COLO668 (cell line): ENCODE measurements at regions not wholly inside any gene's neighbourhood (a gene's known extent, or its start where the extent isn't known, plus 50 kb on each side); places are given as distances from the start of the nearest gene placed in this dataset.
A peak's percentile ranks its signal among the peaks of the same experiment; 100 is the strongest.
"Not testable (repeated sequence)": the region's sequence is repeated elsewhere in the genome, so short reads cannot be mapped to it uniquely, and the experiment has no call there.

Experiments used
- DNase-seq: peaks from one replicate; lab custom pipeline; 2025; ENCODE audit not compliant: unreplicated experiment; lab: John Stamatoyannopoulos, UW

GRCh38 chr15:35693886-35694285 lies 147.9 kb upstream of the DPH6 start:
- DNase-seq, result no peak

DNA sequence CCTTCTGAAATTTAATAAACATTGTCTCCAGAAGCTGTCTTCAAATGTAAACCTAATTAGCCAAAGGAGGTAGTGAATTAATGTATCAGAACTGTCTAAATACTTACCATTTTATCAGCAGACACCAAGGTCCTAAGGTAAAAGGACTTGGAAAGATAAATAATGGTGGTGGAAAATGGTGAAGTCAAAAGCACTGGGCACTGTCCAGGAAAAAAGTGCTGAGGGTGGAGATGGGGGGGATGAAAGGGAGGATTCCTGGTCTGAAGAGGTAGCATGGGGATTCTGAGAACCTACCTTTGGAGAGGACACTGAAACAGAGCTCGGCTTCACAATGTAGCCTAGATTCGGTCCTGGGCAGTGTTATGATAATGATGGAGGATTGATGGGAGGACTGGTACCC lies 149.0 kb upstream of the DPH6 start:
- DNase-seq, result no peak

GRCh38 chr15:35696767-35697231 lies 150.8 kb upstream of the DPH6 start:
- no peak for DNase-seq

- peak; percentile 47 for DNase-seq
Observed at GRCh38 chr15:35697549-35698299, 151.8 kb upstream of the DPH6 start.

GRCh38 chr15:35698331-35698730 lies 152.4 kb upstream of the DPH6 start:
- DNase-seq, result no peak

DNA sequence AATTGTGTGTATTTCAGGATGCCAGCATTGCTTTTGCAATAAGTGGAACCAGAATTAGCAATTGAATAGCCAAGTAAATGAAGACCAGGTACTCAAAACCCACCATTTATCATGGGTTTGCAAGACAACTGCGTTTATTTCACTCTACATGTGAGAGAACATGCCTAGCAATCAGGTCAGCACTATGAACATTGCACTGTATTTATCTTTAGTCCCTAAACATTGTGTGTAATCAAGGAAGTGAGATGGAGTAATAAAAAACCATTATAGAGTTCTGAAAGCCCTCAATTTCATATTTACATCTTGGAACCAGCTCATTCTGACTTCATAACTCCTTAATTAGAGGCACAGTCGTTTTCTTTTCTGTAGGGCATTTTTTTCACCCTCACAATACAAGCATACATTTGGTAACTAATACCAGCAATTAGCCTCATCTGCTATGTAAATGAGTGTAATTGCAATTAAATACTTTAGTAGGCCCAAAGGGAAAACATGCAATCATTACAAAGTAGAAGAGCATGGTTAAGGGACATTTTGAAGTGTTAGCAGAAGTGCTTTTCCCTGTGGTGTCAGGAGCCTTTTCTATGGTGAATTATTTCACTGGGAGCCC lies 153.1 kb upstream of the DPH6 start:
- no peak for DNase-seq

- DNase-seq, result not testable (repeated sequence)
Observed at GRCh38 chr15:35700091-35700593, 154.2 kb upstream of the DPH6 start.

- DNase-seq, result no peak
Observed at GRCh38 chr15:35701402-35702046, 155.6 kb upstream of the DPH6 start.

DNA sequence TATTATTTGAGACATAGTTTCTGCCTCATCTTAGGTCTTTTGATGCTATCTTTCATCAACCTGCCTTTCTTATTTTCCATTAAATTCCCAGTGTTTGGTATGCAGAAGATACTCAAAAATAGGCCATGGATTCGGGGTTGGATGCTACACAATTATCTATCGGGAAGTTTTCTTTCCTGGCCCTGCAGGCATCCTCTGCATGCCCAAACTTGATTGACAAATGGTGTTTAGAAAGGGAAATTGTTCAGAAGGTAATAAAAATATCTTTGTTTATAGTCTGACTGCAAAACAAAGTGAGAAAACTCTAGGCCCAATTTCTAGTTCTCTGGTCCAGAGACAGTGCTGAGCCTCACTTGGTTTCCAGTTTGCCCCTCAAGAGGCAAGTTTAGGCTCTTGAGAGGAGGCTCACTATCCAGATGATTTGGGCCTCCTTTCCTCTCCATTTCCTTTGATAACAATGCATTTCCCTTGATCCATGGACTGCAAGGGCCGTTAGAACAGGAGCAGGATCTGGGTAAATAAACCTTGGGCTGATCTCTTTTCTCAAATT lies 157.1 kb upstream of the DPH6 start:
- DNase-seq, result no peak

- DNase-seq, result no peak
Observed at GRCh38 chr15:35705030-35705883, 159.3 kb upstream of the DPH6 start.

DNA sequence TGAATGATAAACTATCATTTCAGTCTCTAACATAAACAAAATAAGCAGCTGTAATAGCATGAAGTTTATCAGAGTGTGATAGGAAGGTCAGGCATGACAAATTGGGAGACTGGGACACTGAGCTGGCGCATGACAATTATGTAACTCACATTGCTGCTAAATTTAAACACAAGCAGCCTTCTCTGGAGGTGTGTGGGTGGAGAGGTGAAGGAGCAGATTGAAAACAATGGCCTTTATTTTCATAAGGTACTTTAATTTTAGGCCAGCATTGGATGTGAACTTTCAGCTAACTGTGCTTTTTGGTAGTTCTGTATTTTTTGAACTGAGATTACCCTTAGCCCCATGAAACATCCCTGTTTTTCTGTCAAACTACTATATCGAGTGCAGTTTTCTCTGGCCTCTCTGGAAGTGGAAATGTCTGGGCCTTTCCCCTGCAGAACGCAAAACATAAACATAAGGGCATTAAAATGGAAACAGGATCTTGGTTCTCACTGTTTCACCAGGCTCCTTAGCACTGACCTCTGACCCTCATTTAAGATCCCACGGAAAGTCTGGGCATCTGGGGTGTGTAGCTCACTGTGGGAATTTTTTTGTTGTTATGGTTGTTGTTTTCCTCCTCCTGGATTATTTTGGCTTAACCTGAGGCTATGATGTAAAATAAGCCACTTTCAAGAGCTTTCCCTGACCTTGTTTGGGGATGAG lies 160.1 kb upstream of the DPH6 start:
- no peak for DNase-seq

DNA sequence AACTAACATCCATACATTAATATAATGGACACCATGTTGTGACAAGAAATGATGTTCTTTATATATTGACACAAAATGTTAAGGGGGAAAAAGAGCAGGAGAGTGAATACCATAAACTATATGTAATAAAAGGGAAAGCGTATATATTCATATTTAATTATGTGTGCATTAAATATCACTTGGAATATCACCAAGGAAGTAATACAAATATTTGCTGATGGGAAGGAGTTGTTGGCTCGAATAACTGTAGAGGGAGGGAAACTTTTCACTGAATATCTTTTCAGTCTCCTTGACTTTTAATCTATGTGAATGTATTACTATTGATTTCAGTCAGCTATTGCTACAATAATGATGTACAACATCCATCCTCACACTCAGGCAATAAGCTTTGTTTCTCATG lies 167.0 kb upstream of the DPH6 start:
- DNase-seq, result no peak

DNA sequence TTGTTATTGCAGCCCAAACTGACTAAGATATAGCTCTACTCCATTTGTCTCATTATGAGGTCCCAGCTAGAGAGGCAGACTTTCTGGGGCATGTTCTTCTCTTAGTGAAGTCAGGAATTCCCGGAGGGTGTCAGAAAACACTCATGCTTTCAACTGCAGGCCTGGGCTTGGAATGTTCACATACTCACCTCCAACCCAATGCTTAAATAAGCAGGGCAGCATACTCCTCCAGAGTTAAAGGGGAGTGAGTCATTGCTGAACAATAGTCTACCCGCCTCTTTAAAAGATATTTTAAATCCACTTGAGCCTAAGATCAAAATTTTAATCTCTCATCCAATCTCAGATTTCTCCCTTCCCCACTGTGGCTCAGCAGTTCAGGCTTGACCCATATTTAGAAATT lies 167.8 kb upstream of the DPH6 start:
- no peak for DNase-seq

GRCh38 chr15:35717721-35718120 lies 171.8 kb upstream of the DPH6 start:
- DNase-seq, result no peak

DNA sequence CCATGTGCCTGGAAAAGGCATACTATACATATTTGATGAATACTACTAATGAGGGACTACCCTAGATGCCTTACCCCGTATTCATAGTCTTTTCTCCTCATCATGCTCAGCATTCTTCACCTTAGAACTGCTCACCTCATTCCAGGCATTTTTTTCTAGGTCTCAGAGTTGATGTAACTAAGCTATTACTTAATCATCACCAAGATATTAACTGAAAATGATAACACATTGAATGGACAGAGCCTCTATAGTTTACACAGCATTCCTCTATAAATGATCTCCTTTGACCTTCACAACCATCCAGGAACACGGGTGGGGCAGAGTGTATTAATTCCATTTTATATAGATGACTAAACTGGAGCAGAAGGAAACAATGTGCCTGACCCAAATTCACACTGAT lies 174.1 kb upstream of the DPH6 start:
- no peak for DNase-seq

GRCh38 chr15:35720984-35721383 lies 175.0 kb upstream of the DPH6 start:
- DNase-seq, result no peak

GRCh38 chr15:35721751-35722150 lies 175.8 kb upstream of the DPH6 start:
- no peak for DNase-seq

- DNase-seq, result no peak
Observed at GRCh38 chr15:35722501-35722900, 176.5 kb upstream of the DPH6 start.

DNA sequence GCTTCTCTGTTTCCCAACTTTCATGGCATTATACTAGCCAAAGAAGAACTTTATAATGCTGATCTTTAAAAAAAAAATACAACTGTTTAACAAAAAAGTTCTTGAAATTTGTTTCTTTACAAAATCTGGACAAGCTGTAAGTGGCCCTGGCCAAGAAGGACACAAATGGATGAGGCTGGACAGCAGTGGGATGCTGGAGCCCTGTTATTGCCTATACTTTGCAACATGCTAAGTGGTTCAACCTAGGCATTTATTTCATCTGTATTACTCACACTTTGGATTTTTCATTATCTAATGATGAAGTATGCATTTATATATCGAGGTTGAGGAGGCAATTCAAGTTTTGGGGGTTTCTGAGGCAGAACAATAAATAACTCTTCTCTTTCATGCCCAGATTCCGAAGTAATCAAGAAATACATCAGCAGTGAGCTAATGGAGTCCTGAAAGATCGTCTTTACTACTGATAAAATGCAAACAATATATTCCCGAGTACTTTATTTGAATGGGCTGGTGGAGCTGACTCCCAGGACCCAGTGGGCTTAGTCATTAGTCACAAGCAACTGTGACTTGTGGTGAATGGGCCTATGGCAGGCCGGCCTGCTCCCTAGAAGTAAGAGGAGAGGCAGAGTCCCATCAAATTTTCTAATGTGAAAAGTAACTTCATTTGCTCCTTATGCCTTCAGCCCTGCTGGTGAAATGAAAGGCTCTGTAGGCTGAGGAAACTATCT lies 177.3 kb upstream of the DPH6 start:
- no peak for DNase-seq

- no peak for DNase-seq
Observed at GRCh38 chr15:35723852-35724251, 177.9 kb upstream of the DPH6 start.
